Glutamatergic neuron (in vitro differentiated cells): ENCODE measurements at regions not wholly inside any gene's neighbourhood (a gene's known extent, or its start where the extent isn't known, plus 50 kb on each side); places are given as distances from the start of the nearest gene placed in this dataset.

Experiments
- DNase-seq: peaks from one replicate; pipeline ENCODE4 v3.0.0; 2022
- H3K27ac Mint-ChIP-seq: one replicate; pipeline ENCODE4 v1.8.0; 2020; ENCODE audit warnings: mild to moderate bottlenecking, mixed read lengths, inconsistent platforms; ENCODE audit not compliant: unreplicated experiment
- H3K27me3 Mint-ChIP-seq: one replicate; pipeline ENCODE4 v1.8.0; 2020; ENCODE audit warnings: mild to moderate bottlenecking, moderate library complexity, mixed read lengths, inconsistent platforms; ENCODE audit not compliant: unreplicated experiment
- H3K36me3 Mint-ChIP-seq: one replicate; pipeline ENCODE4 v1.8.0; 2020; ENCODE audit warnings: mild to moderate bottlenecking, mixed read lengths, inconsistent platforms; ENCODE audit not compliant: unreplicated experiment
- H3K4me1 Mint-ChIP-seq: one replicate; pipeline ENCODE4 v1.8.0; 2020; ENCODE audit warnings: mild to moderate bottlenecking, low read depth, mixed read lengths, inconsistent platforms; ENCODE audit not compliant: unreplicated experiment
- H3K4me3 Mint-ChIP-seq: one replicate; pipeline ENCODE4 v1.8.0; 2020; ENCODE audit warnings: mild to moderate bottlenecking, mixed read lengths, inconsistent platforms; ENCODE audit not compliant: unreplicated experiment
- H3K9me3 Mint-ChIP-seq: one replicate; pipeline ENCODE4 v1.8.0; 2020; ENCODE audit warnings: mild to moderate bottlenecking, moderate library complexity, mixed read lengths, inconsistent platforms; ENCODE audit not compliant: unreplicated experiment
- CTCF ChIP-seq: fragments of 200-600 bp; sonication (generic); IDR thresholded peaks from one replicate; pipeline ENCODE4 v1.5.0; 2021; ENCODE audit not compliant: partially characterized antibody, unreplicated experiment

GRCh38 chr4:3648731-3649130, 116.5 kb upstream of the LRPAP1 start:
- Mint-ChIP-seq H3K4me1 (peaks cover 10% of the 10 kb centered on the region), H3K36me3 (peaks cover 5% of the 10 kb centered on the region), H3K4me3 (no peak overlapping the region), H3K27ac (no peak overlapping the region), H3K9me3 (peaks cover 2% of the 10 kb centered on the region), H3K27me3 (peaks cover 3% of the 10 kb centered on the region)
- no peak for TF ChIP-seq CTCF
- DNase-seq: no peak

- H3K9me3 Mint-ChIP-seq: peaks cover 2% of the 10 kb centered on the region
- peaks cover 5% of the 10 kb centered on the region for H3K36me3 Mint-ChIP-seq
- DNase-seq: no peak
- no peak for TF ChIP-seq CTCF
- no peak overlapping the region for H3K4me3 Mint-ChIP-seq
- peaks cover 3% of the 10 kb centered on the region for H3K27me3 Mint-ChIP-seq
- H3K27ac Mint-ChIP-seq: no peak overlapping the region
- H3K4me1 Mint-ChIP-seq: peaks cover 6% of the 10 kb centered on the region
These were observed 116.0 kb upstream of the LRPAP1 start for GRCh38 chr4:3648195-3648594.

- Mint-ChIP-seq H3K4me3 (no peak overlapping the region), H3K27ac (no peak overlapping the region), H3K27me3 (peaks cover 3% of the 10 kb centered on the region), H3K36me3 (peaks cover 5% of the 10 kb centered on the region), H3K9me3 (peaks cover 2% of the 10 kb centered on the region), H3K4me1 (peaks cover 3% of the 10 kb centered on the region)
- no peak for DNase-seq
- no peak for TF ChIP-seq CTCF
These were observed 115.2 kb upstream of the LRPAP1 start for GRCh38 chr4:3647421-3647820.

- H3K27me3 Mint-ChIP-seq: peaks cover 3% of the 10 kb centered on the region
- peaks cover 5% of the 10 kb centered on the region for H3K36me3 Mint-ChIP-seq
- TF ChIP-seq CTCF: no peak
- H3K27ac Mint-ChIP-seq: no peak overlapping the region
- DNase-seq: no peak
- H3K4me1 Mint-ChIP-seq: peaks cover 2% of the 10 kb centered on the region
- H3K9me3 Mint-ChIP-seq: peaks cover 2% of the 10 kb centered on the region
- H3K4me3 Mint-ChIP-seq: no peak overlapping the region
These were observed 113.8 kb upstream of the LRPAP1 start for GRCh38 chr4:3645711-3646679.
